CD4-positive, alpha-beta T cell (primary cell): ENCODE measurements at regions not wholly inside any gene's neighbourhood (a gene's known extent, or its start where the extent isn't known, plus 50 kb on each side); places are given as distances from the start of the nearest gene placed in this dataset.

Experiments used
- ATAC-seq: fragments of 200-7000 bp; cut with Tn5 transposase; one replicate; pipeline ENCODE4 v1.10.0; 2022; ENCODE audit warnings: mild to moderate bottlenecking; ENCODE audit not compliant: poor library complexity
- CTCF ChIA-PET: fragments of 350-600 bp; sonication (Branson Sonifier 250); formaldehyde crosslinking; loops from one replicate; lab custom pipeline; 2021; ENCODE audit warnings: antibody characterized with exemption, inconsistent platforms; lab: Charles Lee
- POLR2A ChIA-PET: fragments of 350-600 bp; sonication (Branson Sonifier 250); formaldehyde crosslinking; loops from one replicate; lab custom pipeline; 2021; ENCODE audit warnings: antibody characterized with exemption, inconsistent platforms; lab: Charles Lee
- DNase-seq, 14 experiments: peaks; one replicate each; pipeline ENCODE4 v3.0.0-alpha.2; 2013 to 2020; ENCODE audit warnings: mixed read lengths in 2 of 14
- H3K27ac ChIP-seq, 2 donors: one replicate each; pipeline versions ENCODE4 v1.5.1 to v1.7.0; 2013; ENCODE audit warnings: low read length in 2 of 2, low read depth in 1 of 2, mild to moderate bottlenecking in 1 of 2
- H3K27me3 ChIP-seq, 2 experiments: 1 replicate in 1 of 2; 2 replicates in 1 of 2; pipeline versions ENCODE4 v1.6.1 to v1.7.0; 2013; ENCODE audit warnings: low read length in 2 of 2, control low read depth in 1 of 2, mild to moderate bottlenecking in 1 of 2, moderate library complexity in 1 of 2; ENCODE audit not compliant: insufficient read depth in 2 of 2, control insufficient read depth in 1 of 2
- H3K36me3 ChIP-seq: one replicate; pipeline ENCODE4 v1.6.1; 2013; ENCODE audit warnings: low read length, control low read depth; ENCODE audit not compliant: insufficient read depth
- H3K4me1 ChIP-seq: one replicate; pipeline ENCODE4 v1.6.1; 2013; ENCODE audit warnings: low read length, control low read depth; ENCODE audit not compliant: insufficient read depth
- H3K4me3 ChIP-seq: one replicate; pipeline ENCODE4 v1.5.1; 2013; ENCODE audit warnings: mild to moderate bottlenecking, low read length, moderate library complexity
- H3K9me3 ChIP-seq, 2 experiments: 1 replicate in 1 of 2; 2 replicates in 1 of 2; pipeline versions ENCODE4 v1.6.1 to v1.7.0; 2013; ENCODE audit warnings: low read length in 2 of 2, mild to moderate bottlenecking in 2 of 2, control low read depth in 1 of 2, moderate library complexity in 1 of 2; ENCODE audit not compliant: control insufficient read depth in 1 of 2, insufficient read depth in 1 of 2
- H3K27ac Mint-ChIP-seq: one replicate; pipeline ENCODE4 v1.8.0; 2020; ENCODE audit warnings: mixed read lengths
- H3K27me3 Mint-ChIP-seq: one replicate; pipeline ENCODE4 v1.8.0; 2021; ENCODE audit warnings: mixed read lengths
- H3K36me3 Mint-ChIP-seq: one replicate; pipeline ENCODE4 v1.8.0; 2021; ENCODE audit warnings: low read depth, mixed read lengths
- H3K4me1 Mint-ChIP-seq: one replicate; pipeline ENCODE4 v1.8.0; 2021; ENCODE audit warnings: low read depth, mixed read lengths
- H3K4me3 Mint-ChIP-seq: one replicate; pipeline ENCODE4 v1.8.0; 2020; ENCODE audit warnings: mild to moderate bottlenecking, mixed read lengths
- H3K9me3 Mint-ChIP-seq: one replicate; pipeline ENCODE4 v1.8.0; 2020; ENCODE audit warnings: mixed read lengths
- intact Hi-C, 2 experiments: fragments of 100-400 bp; cut with DNase I in 1 of 2; cut with micrococcal nuclease in 1 of 2; formaldehyde crosslinking; loops; one replicate each; pipeline versions ENCODE4 v1.15.1 to v1.9.0; 2023 to 2025; cut with DNase I, micrococcal nuclease
- TF ChIP-seq, protein P1 (sequence below): fragments of 200-600 bp; IDR thresholded peaks from one replicate; pipeline ENCODE4 v1.8.0; 2022; ENCODE audit warnings: antibody characterized with exemption, mild to moderate bottlenecking

DNA sequence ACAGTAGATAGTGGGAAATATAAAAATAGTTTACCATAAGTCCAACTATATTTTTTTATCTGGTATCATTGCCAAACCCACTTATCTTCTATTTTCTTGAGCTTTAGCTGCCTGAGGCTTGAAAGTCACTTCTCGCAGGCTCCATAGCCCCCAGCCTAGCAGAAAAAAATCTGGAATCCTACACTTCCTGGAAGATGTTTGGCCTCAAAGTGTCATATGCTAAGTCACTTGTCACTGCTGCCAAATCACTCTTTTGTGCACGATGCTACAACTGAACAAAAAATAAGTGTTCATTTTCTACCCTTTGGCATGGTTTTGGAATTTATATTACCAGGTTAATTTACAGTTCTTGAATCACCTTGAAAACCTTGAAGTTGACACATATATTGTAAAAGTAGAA lies 612.5 kb upstream of the ATXN8OS start:
- no peaks in the 10 kb centered on the region for H3K27me3 Mint-ChIP-seq
- ChIA-PET POLR2A (no interaction called here), CTCF (no interaction called here)
- TF ChIP-seq, protein P1, sequence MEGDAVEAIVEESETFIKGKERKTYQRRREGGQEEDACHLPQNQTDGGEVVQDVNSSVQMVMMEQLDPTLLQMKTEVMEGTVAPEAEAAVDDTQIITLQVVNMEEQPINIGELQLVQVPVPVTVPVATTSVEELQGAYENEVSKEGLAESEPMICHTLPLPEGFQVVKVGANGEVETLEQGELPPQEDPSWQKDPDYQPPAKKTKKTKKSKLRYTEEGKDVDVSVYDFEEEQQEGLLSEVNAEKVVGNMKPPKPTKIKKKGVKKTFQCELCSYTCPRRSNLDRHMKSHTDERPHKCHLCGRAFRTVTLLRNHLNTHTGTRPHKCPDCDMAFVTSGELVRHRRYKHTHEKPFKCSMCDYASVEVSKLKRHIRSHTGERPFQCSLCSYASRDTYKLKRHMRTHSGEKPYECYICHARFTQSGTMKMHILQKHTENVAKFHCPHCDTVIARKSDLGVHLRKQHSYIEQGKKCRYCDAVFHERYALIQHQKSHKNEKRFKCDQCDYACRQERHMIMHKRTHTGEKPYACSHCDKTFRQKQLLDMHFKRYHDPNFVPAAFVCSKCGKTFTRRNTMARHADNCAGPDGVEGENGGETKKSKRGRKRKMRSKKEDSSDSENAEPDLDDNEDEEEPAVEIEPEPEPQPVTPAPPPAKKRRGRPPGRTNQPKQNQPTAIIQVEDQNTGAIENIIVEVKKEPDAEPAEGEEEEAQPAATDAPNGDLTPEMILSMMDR: no peak
- H3K36me3 Mint-ChIP-seq: no peaks in the 10 kb centered on the region
- no peaks in the 10 kb centered on the region for H3K4me1 ChIP-seq
- H3K27ac ChIP-seq: no peak overlapping the region
- H3K27ac Mint-ChIP-seq: no peak overlapping the region
- H3K4me3 ChIP-seq: no peak overlapping the region
- ATAC-seq: no peak
- no peaks in the 10 kb centered on the region for H3K36me3 ChIP-seq
- intact Hi-C loops: no loop called here
- peaks cover 5% of the 10 kb centered on the region for H3K9me3 Mint-ChIP-seq
- H3K27me3 ChIP-seq: no peaks in the 10 kb centered on the region
- H3K9me3 ChIP-seq: peaks cover 0 to 7% of the 10 kb centered on the region in 2 experiments
- DNase-seq: no peak
- no peak overlapping the region for H3K4me3 Mint-ChIP-seq
- H3K4me1 Mint-ChIP-seq: no peaks in the 10 kb centered on the region

DNA sequence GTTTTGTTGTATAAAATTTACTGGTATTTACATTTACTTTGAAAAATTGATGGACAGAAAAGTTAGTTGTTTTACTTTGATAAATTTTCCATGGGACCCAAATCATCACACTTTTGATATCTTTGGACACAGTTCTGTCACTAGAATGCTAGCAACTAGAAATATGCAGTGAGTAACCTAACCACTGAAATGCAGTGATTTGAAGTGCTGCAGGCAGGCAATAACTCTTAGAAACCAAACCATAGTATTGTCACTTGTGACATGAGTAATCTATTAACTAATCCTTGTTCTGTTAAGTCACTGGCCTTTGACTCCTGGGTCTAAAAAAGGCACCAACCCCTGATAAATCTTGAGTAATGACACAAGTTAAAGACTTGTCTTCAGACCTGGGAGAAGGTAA lies 620.0 kb upstream of the ATXN8OS start:
- Histone ChIP-seq H3K36me3 (no peaks in the 10 kb centered on the region), H3K27me3 (no peaks in the 10 kb centered on the region), H3K4me3 (no peak overlapping the region), H3K4me1 (no peaks in the 10 kb centered on the region), H3K9me3 (peaks cover 0 to 11% of the 10 kb centered on the region in 2 experiments), H3K27ac (no peak overlapping the region)
- intact Hi-C loops: no loop called here
- ChIA-PET POLR2A (no interaction called here), CTCF (no interaction called here)
- Mint-ChIP-seq H3K9me3 (peaks cover 2% of the 10 kb centered on the region), H3K36me3 (no peaks in the 10 kb centered on the region), H3K27me3 (no peaks in the 10 kb centered on the region), H3K4me3 (no peak overlapping the region), H3K27ac (no peak overlapping the region), H3K4me1 (no peaks in the 10 kb centered on the region)
- ATAC-seq: no peak
- TF ChIP-seq, protein P1: no peak
- no peak for DNase-seq

DNA sequence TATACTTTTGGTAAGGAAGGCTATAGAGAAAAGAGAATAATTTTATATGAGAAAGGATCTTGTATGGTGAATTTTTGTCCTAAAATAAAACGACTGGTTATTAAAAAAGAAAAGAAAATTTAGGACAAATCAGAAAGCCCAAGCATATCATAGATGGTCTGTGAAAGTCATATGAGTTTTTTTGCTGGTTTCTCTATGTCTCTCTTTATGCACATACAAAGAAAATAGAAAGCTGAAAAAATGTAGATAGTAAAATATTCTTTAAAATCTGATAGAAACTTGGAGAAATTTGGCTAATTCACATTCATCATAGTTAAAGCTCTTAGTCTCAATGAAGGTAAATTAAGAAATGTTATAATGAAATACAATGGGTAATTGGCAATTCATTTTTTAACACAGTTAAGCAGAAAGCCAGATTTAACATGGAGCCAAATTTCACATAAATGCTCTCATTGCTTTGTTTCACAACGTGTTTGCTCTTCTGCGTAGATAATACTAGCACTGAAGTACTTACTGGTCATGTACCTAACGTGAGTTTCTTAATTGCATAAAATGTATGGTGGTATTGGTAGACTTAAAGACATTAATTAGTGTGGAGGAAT lies 621.5 kb upstream of the ATXN8OS start:
- ChIA-PET POLR2A (no interaction called here), CTCF (no interaction called here)
- ATAC-seq (no peak), DNase-seq (no peak)
- peaks cover 0 to 8% of the 10 kb centered on the region in 2 experiments for H3K9me3 ChIP-seq
- H3K36me3 ChIP-seq: no peaks in the 10 kb centered on the region
- Mint-ChIP-seq H3K27ac (no peak overlapping the region), H3K9me3 (peaks cover 6% of the 10 kb centered on the region), H3K4me3 (no peak overlapping the region), H3K27me3 (no peaks in the 10 kb centered on the region), H3K36me3 (no peaks in the 10 kb centered on the region), H3K4me1 (no peaks in the 10 kb centered on the region)
- H3K4me1 ChIP-seq: no peaks in the 10 kb centered on the region
- TF ChIP-seq, protein P1: no peak
- H3K27ac ChIP-seq: no peak overlapping the region
- no peaks in the 10 kb centered on the region for H3K27me3 ChIP-seq
- intact Hi-C loops: no loop called here
- H3K4me3 ChIP-seq: no peak overlapping the region
